ENCODE measurements at regions not wholly inside any gene's neighbourhood (a gene's known extent, or its start where the extent isn't known, plus 50 kb on each side); places are given as distances from the start of the nearest gene placed in this dataset.

DNA sequence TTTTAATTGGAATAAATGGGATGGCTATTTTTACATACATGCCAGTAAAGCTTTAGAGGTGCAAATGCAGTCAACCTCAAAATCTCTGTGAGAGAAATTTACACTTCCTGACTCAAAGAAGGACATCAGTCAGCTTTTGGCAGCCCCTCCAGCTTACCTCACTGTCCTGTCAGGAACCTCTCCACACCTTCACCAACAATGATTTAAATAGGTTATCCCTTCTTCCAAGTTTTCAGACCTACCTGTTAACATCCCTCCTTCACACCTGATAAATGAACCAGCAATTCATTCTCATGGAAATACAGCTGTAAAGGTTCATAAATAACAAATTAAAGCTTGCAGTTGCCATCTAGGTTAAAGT, 286.1 kb downstream of the SHOX2 start:
- TF ChIP-seq, protein P1, sequence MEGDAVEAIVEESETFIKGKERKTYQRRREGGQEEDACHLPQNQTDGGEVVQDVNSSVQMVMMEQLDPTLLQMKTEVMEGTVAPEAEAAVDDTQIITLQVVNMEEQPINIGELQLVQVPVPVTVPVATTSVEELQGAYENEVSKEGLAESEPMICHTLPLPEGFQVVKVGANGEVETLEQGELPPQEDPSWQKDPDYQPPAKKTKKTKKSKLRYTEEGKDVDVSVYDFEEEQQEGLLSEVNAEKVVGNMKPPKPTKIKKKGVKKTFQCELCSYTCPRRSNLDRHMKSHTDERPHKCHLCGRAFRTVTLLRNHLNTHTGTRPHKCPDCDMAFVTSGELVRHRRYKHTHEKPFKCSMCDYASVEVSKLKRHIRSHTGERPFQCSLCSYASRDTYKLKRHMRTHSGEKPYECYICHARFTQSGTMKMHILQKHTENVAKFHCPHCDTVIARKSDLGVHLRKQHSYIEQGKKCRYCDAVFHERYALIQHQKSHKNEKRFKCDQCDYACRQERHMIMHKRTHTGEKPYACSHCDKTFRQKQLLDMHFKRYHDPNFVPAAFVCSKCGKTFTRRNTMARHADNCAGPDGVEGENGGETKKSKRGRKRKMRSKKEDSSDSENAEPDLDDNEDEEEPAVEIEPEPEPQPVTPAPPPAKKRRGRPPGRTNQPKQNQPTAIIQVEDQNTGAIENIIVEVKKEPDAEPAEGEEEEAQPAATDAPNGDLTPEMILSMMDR (conservative IDR thresholded peaks at IDR 0.05 in 1 of 2, IDR thresholded peaks at IDR 0.05 in 1 of 2; ENCODE audit: extremely low read depth in 1 of 2, insufficient read depth in 1 of 2, low read depth in 1 of 2, low read length in 2 of 2) = no peak
- TF ChIP-seq EZH2 (IDR thresholded peaks at IDR 0.05; ENCODE audit: borderline replicate concordance, low read length) = no peak

Data from mammary epithelial cell (primary cell).